ENCODE measurements at regions not wholly inside any gene's neighbourhood (a gene's known extent, or its start where the extent isn't known, plus 50 kb on each side); places are given as distances from the start of the nearest gene placed in this dataset.

GRCh38 chr6:106736502-106736901 is 107.1 kb downstream of the QRSL1 start:
- Histone ChIP-seq H3K79me2 (ENCODE audit: low read length) (no peaks in the 10 kb centered on the region), H3K4me3 (ENCODE audit: low read length) (no peak overlapping the region), H4K20me1 (ENCODE audit: insufficient read depth, low read length) (no peaks in the 10 kb centered on the region), H3K4me1 (ENCODE audit: low read length) (peaks cover 5% of the 10 kb centered on the region), H3K4me2 (ENCODE audit: low read length) (no peak overlapping the region), H3K36me3 (replicated peaks; ENCODE audit: low read depth, low read length) (no peaks in the 10 kb centered on the region), H2AFZ (ENCODE audit: low read depth, low read length) (no peak overlapping the region), H3K27me3 (ENCODE audit: low read depth, low read length) (no peaks in the 10 kb centered on the region), H3K9ac (ENCODE audit: low read length) (no peak overlapping the region), H3K27ac (ENCODE audit: low read length) (no peak overlapping the region), H3K9me3 (ENCODE audit: insufficient read depth, low read length) (no peaks in the 10 kb centered on the region)
- TF ChIP-seq EZH2phosphoT487 (IDR thresholded peaks at IDR 0.05; ENCODE audit: low read depth): no peak
- no peak for TF ChIP-seq CTCF (IDR thresholded peaks at IDR 0.05; ENCODE audit: low read depth, low read length)

- no peaks in the 10 kb centered on the region for H3K79me2 ChIP-seq (ENCODE audit: low read length)
- H2AFZ ChIP-seq (ENCODE audit: low read depth, low read length): no peak overlapping the region
- H3K27ac ChIP-seq (ENCODE audit: low read length): no peak overlapping the region
- no peaks in the 10 kb centered on the region for H3K27me3 ChIP-seq (ENCODE audit: low read depth, low read length)
- no peak overlapping the region for H3K9ac ChIP-seq (ENCODE audit: low read length)
- H3K4me2 ChIP-seq (ENCODE audit: low read length): no peak overlapping the region
- TF ChIP-seq EZH2phosphoT487 (IDR thresholded peaks at IDR 0.05; ENCODE audit: low read depth) (no peak), CTCF (IDR thresholded peaks at IDR 0.05; ENCODE audit: low read depth, low read length) (no peak)
- no peaks in the 10 kb centered on the region for H3K9me3 ChIP-seq (ENCODE audit: insufficient read depth, low read length)
- H3K4me1 ChIP-seq (ENCODE audit: low read length): peaks cover 5% of the 10 kb centered on the region
- no peak overlapping the region for H3K4me3 ChIP-seq (ENCODE audit: low read length)
- H3K36me3 ChIP-seq (replicated peaks; ENCODE audit: low read depth, low read length): no peaks in the 10 kb centered on the region
- H4K20me1 ChIP-seq (ENCODE audit: insufficient read depth, low read length): no peaks in the 10 kb centered on the region
Measured at GRCh38 chr6:106735828-106736227, 106.5 kb downstream of the QRSL1 start.

- Histone ChIP-seq H3K79me2 (ENCODE audit: low read length) (no peaks in the 10 kb centered on the region), H3K4me1 (ENCODE audit: low read length) (peaks cover 5% of the 10 kb centered on the region), H3K4me3 (ENCODE audit: low read length) (no peak overlapping the region), H3K36me3 (replicated peaks; ENCODE audit: low read depth, low read length) (no peaks in the 10 kb centered on the region), H3K27me3 (ENCODE audit: low read depth, low read length) (no peaks in the 10 kb centered on the region), H3K9me3 (ENCODE audit: insufficient read depth, low read length) (no peaks in the 10 kb centered on the region), H2AFZ (ENCODE audit: low read depth, low read length) (no peak overlapping the region), H3K4me2 (ENCODE audit: low read length) (no peak overlapping the region), H3K9ac (ENCODE audit: low read length) (no peak overlapping the region), H4K20me1 (ENCODE audit: insufficient read depth, low read length) (no peaks in the 10 kb centered on the region), H3K27ac (ENCODE audit: low read length) (no peak overlapping the region)
- no peak for TF ChIP-seq EZH2phosphoT487 (IDR thresholded peaks at IDR 0.05; ENCODE audit: low read depth)
- no peak for TF ChIP-seq CTCF (IDR thresholded peaks at IDR 0.05; ENCODE audit: low read depth, low read length)
Measured at GRCh38 chr6:106735136-106735633, 105.8 kb downstream of the QRSL1 start.

- Histone ChIP-seq H3K9ac (ENCODE audit: low read length) (no peak overlapping the region), H3K4me1 (ENCODE audit: low read length) (peaks cover 5% of the 10 kb centered on the region), H3K79me2 (ENCODE audit: low read length) (no peaks in the 10 kb centered on the region), H3K27me3 (ENCODE audit: low read depth, low read length) (no peaks in the 10 kb centered on the region), H3K9me3 (ENCODE audit: insufficient read depth, low read length) (no peaks in the 10 kb centered on the region), H3K27ac (ENCODE audit: low read length) (no peak overlapping the region), H2AFZ (ENCODE audit: low read depth, low read length) (no peak overlapping the region), H4K20me1 (ENCODE audit: insufficient read depth, low read length) (no peaks in the 10 kb centered on the region), H3K36me3 (replicated peaks; ENCODE audit: low read depth, low read length) (no peaks in the 10 kb centered on the region), H3K4me3 (ENCODE audit: low read length) (no peak overlapping the region), H3K4me2 (ENCODE audit: low read length) (no peak overlapping the region)
- no peak for TF ChIP-seq EZH2phosphoT487 (IDR thresholded peaks at IDR 0.05; ENCODE audit: low read depth)
- no peak for TF ChIP-seq CTCF (IDR thresholded peaks at IDR 0.05; ENCODE audit: low read depth, low read length)
Measured at GRCh38 chr6:106733386-106733785, 104.0 kb downstream of the QRSL1 start.
